Loucy (cell line): ENCODE measurements at regions not wholly inside any gene's neighbourhood (a gene's known extent, or its start where the extent isn't known, plus 50 kb on each side); places are given as distances from the start of the nearest gene placed in this dataset.

Source experiments
- H2AFZ ChIP-seq: fragments of 200-600 bp; sonication (generic); 2 replicates; pipeline ENCODE4 v1.6.0; 2016; ENCODE audit warnings: antibody characterized with exemption, mild to moderate bottlenecking, low read length, moderate library complexity
- H3F3A ChIP-seq: fragments of 200-600 bp; 2 replicates; pipeline ENCODE4 v1.6.0; 2016; ENCODE audit warnings: antibody characterized with exemption, low read depth, mild to moderate bottlenecking
- H3K27me3 ChIP-seq: fragments of 200-600 bp; sonication (generic); 2 replicates; pipeline ENCODE4 v1.6.1; 2014; ENCODE audit warnings: low read length, mild to moderate bottlenecking; ENCODE audit not compliant: insufficient read depth, poor library complexity, severe bottlenecking
- H3K36me3 ChIP-seq: fragments of 200-600 bp; sonication (generic); 2 replicates; pipeline ENCODE4 v1.6.1; 2016; ENCODE audit warnings: low read length; ENCODE audit not compliant: insufficient read depth
- H3K4me1 ChIP-seq: fragments of 200-600 bp; sonication (generic); 2 replicates; pipeline ENCODE4 v1.5.1; 2014; ENCODE audit warnings: low read length, mild to moderate bottlenecking; ENCODE audit not compliant: insufficient read depth, poor library complexity, severe bottlenecking
- H3K4me2 ChIP-seq: fragments of 200-600 bp; sonication (generic); 2 replicates; pipeline ENCODE4 v1.6.0; 2014; ENCODE audit warnings: antibody characterized with exemption, low read length, low read depth, mild to moderate bottlenecking; ENCODE audit not compliant: poor library complexity, severe bottlenecking
- H3K4me3 ChIP-seq: fragments of 200-600 bp; sonication (generic); 2 replicates; pipeline ENCODE4 v1.5.1; 2014; ENCODE audit warnings: low read length, mild to moderate bottlenecking, mixed read lengths; ENCODE audit not compliant: poor library complexity, severe bottlenecking
- H3K79me2 ChIP-seq: fragments of 200-600 bp; sonication (generic); 2 replicates; pipeline ENCODE4 v1.6.1; 2014; ENCODE audit warnings: low read length; ENCODE audit not compliant: insufficient read depth
- H3K9ac ChIP-seq: fragments of 200-600 bp; sonication (generic); 2 replicates; pipeline ENCODE4 v1.6.0; 2014; ENCODE audit warnings: mild to moderate bottlenecking, low read depth, low read length, moderate library complexity; ENCODE audit not compliant: poor library complexity, severe bottlenecking
- H3K9me2 ChIP-seq: fragments of 200-600 bp; sonication (generic); replicated peaks from 2 replicates; pipeline ENCODE4 v1.6.1; 2016; ENCODE audit warnings: low read depth, low read length, mixed read lengths
- H3K9me3 ChIP-seq: fragments of 200-600 bp; sonication (generic); 2 replicates; pipeline ENCODE4 v1.6.1; 2014; ENCODE audit warnings: mild to moderate bottlenecking, antibody characterized with exemption, low read length, low read depth; ENCODE audit not compliant: insufficient read depth
- H4K20me1 ChIP-seq: fragments of 200-600 bp; sonication (generic); 2 replicates; pipeline ENCODE4 v1.6.0; 2014; ENCODE audit warnings: antibody characterized with exemption, low read length, mild to moderate bottlenecking; ENCODE audit not compliant: insufficient read depth, poor library complexity, severe bottlenecking
- CTCF ChIP-seq: fragments of 200-600 bp; sonication (generic); conservative IDR thresholded peaks from 2 replicates; pipeline ENCODE4 v1.5.1; 2014; ENCODE audit warnings: mild to moderate bottlenecking, antibody characterized with exemption, low read length
- EZH2phosphoT487 ChIP-seq: fragments of 200-600 bp; IDR thresholded peaks from 2 replicates; pipeline ENCODE4 v1.6.1; 2018; ENCODE audit warnings: antibody characterized with exemption, mild to moderate bottlenecking, moderate library complexity, borderline replicate concordance

- H3K4me2 ChIP-seq: no peak overlapping the region
- H3K9me2 ChIP-seq: no peaks in the 10 kb centered on the region
- H3K27me3 ChIP-seq: no peaks in the 10 kb centered on the region
- no peak overlapping the region for H2AFZ ChIP-seq
- no peaks in the 10 kb centered on the region for H4K20me1 ChIP-seq
- no peaks in the 10 kb centered on the region for H3K36me3 ChIP-seq
- TF ChIP-seq CTCF (no peak), EZH2phosphoT487 (no peak)
- no peak overlapping the region for H3K9ac ChIP-seq
- H3F3A ChIP-seq: no peaks in the 10 kb centered on the region
- H3K4me3 ChIP-seq: no peak overlapping the region
- no peaks in the 10 kb centered on the region for H3K4me1 ChIP-seq
- H3K79me2 ChIP-seq: no peaks in the 10 kb centered on the region
- H3K9me3 ChIP-seq: no peaks in the 10 kb centered on the region
Measured at GRCh38 chrX:46036508-46036907, 508.7 kb downstream of the ZNF674 start.

GRCh38 chrX:46034868-46035267 is 510.4 kb downstream of the ZNF674 start:
- Histone ChIP-seq H3K36me3 (no peaks in the 10 kb centered on the region), H3F3A (no peaks in the 10 kb centered on the region), H4K20me1 (no peaks in the 10 kb centered on the region), H3K9ac (no peak overlapping the region), H3K9me2 (no peaks in the 10 kb centered on the region), H2AFZ (no peak overlapping the region), H3K4me3 (no peak overlapping the region), H3K4me2 (no peak overlapping the region), H3K79me2 (no peaks in the 10 kb centered on the region), H3K27me3 (no peaks in the 10 kb centered on the region), H3K9me3 (no peaks in the 10 kb centered on the region), H3K4me1 (no peaks in the 10 kb centered on the region)
- TF ChIP-seq CTCF (no peak), EZH2phosphoT487 (no peak)

GRCh38 chrX:46029777-46030176 is 515.4 kb downstream of the ZNF674 start:
- no peak overlapping the region for H3K4me3 ChIP-seq
- H3K4me2 ChIP-seq: no peak overlapping the region
- H3K27me3 ChIP-seq: no peaks in the 10 kb centered on the region
- H2AFZ ChIP-seq: no peak overlapping the region
- H3K9me2 ChIP-seq: no peaks in the 10 kb centered on the region
- TF ChIP-seq EZH2phosphoT487 (no peak), CTCF (no peak)
- H3K9ac ChIP-seq: no peak overlapping the region
- no peaks in the 10 kb centered on the region for H3K4me1 ChIP-seq
- H3K36me3 ChIP-seq: no peaks in the 10 kb centered on the region
- H3F3A ChIP-seq: no peaks in the 10 kb centered on the region
- no peaks in the 10 kb centered on the region for H3K79me2 ChIP-seq
- H3K9me3 ChIP-seq: no peaks in the 10 kb centered on the region
- no peaks in the 10 kb centered on the region for H4K20me1 ChIP-seq
